IMR-90 (cell line): ENCODE measurements at regions not wholly inside any gene's neighbourhood (a gene's known extent, or its start where the extent isn't known, plus 50 kb on each side); places are given as distances from the start of the nearest gene placed in this dataset.

Source experiments
- ATAC-seq: fragments of 200-7000 bp; cut with Tn5 transposase; 2 replicates; pipeline ENCODE4 v1.9.1; 2020; ENCODE audit warnings: low read depth, mild to moderate bottlenecking, moderate library complexity
- BruUV-seq: library from RNA; stranded (reverse); fragments of 400-500 nt; replicated peaks from 2 replicates; lab custom pipeline; 2021; lab: Mats Ljungman, UMichigan
- CTCF ChIA-PET: fragments of 300-600 bp; formaldehyde crosslinking; extraction: SDS; loops from one replicate; lab custom pipeline; 2021; ENCODE audit warnings: antibody characterized with exemption; lab: Yijun Ruan, JAX
- POLR2A ChIA-PET: fragments of 300-600 bp; sonication (Branson Sonifier 250); formaldehyde crosslinking; loops from one replicate; lab custom pipeline; 2022; ENCODE audit warnings: antibody characterized with exemption; ENCODE audit not compliant: unreplicated experiment; lab: Charles Lee
- DNase-seq: peaks from one replicate; pipeline ENCODE4 v3.0.0; 2013
- H2AFZ ChIP-seq: replicated peaks from 2 replicates; pipeline ENCODE3; 2013; ENCODE audit warnings: low read length, mild to moderate bottlenecking; ENCODE audit not compliant: poor library complexity
- H2AK5ac ChIP-seq: 2 replicates; pipeline ENCODE4 v1.6.1; 2013; ENCODE audit warnings: low read depth, low read length, inconsistent platforms
- H2AK9ac ChIP-seq: replicated peaks from 2 replicates; pipeline ENCODE3; 2013; ENCODE audit warnings: mild to moderate bottlenecking, low read depth, low read length, moderate library complexity; ENCODE audit not compliant: poor library complexity
- H2BK120ac ChIP-seq: 2 replicates; pipeline ENCODE4 v1.6.1; 2013; ENCODE audit warnings: low read depth, low read length, inconsistent platforms
- H2BK15ac ChIP-seq: 3 replicates; pipeline ENCODE4 v1.6.1; 2013; ENCODE audit warnings: low read depth, low read length, inconsistent platforms
- H2BK20ac ChIP-seq: 2 replicates; pipeline ENCODE4 v1.6.1; 2013; ENCODE audit warnings: low read depth, mild to moderate bottlenecking, inconsistent platforms, low read length, moderate library complexity
- H2BK5ac ChIP-seq: 2 replicates; pipeline ENCODE4 v1.6.1; 2013; ENCODE audit warnings: mild to moderate bottlenecking, low read depth, low read length, inconsistent platforms; ENCODE audit not compliant: poor library complexity, severe bottlenecking
- H3K14ac ChIP-seq: replicated peaks from 2 replicates; pipeline ENCODE4 v1.6.1; 2013; ENCODE audit warnings: low read depth, low read length, inconsistent platforms
- H3K18ac ChIP-seq: 2 replicates; pipeline ENCODE4 v1.6.1; 2013; ENCODE audit warnings: low read depth, low read length, control low read depth
- H3K23ac ChIP-seq: 2 replicates; pipeline ENCODE4 v1.6.1; 2013; ENCODE audit warnings: low read depth, low read length, inconsistent platforms
- H3K27ac ChIP-seq: 2 replicates; pipeline ENCODE4 v1.5.1; 2013; ENCODE audit warnings: mild to moderate bottlenecking, control low read depth, low read length; ENCODE audit not compliant: insufficient read depth
- H3K27me3 ChIP-seq: 2 replicates; pipeline ENCODE4 v1.6.1; 2013; ENCODE audit warnings: low read length; ENCODE audit not compliant: control insufficient read depth, insufficient read depth
- H3K36me3 ChIP-seq: 2 replicates; pipeline ENCODE4 v1.6.1; 2013; ENCODE audit warnings: low read length, mixed read lengths; ENCODE audit not compliant: control insufficient read depth, insufficient read depth
- H3K4ac ChIP-seq: 2 replicates; pipeline ENCODE4 v1.6.1; 2013; ENCODE audit warnings: low read depth, low read length, inconsistent platforms
- H3K4me1 ChIP-seq: 2 replicates; pipeline ENCODE4 v1.6.1; 2013; ENCODE audit warnings: low read length, mixed read lengths; ENCODE audit not compliant: control insufficient read depth, insufficient read depth
- H3K4me2 ChIP-seq: 2 replicates; pipeline ENCODE4 v1.6.1; 2013; ENCODE audit warnings: low read depth, mild to moderate bottlenecking, control low read depth, low read length, moderate library complexity
- H3K4me3 ChIP-seq: 2 replicates; pipeline ENCODE4 v1.5.1; 2013; ENCODE audit warnings: low read depth, mild to moderate bottlenecking, control low read depth, low read length, moderate library complexity; ENCODE audit not compliant: insufficient read depth
- H3K56ac ChIP-seq: 2 replicates; pipeline ENCODE4 v1.6.1; 2013; ENCODE audit warnings: low read length, inconsistent platforms; ENCODE audit not compliant: insufficient read depth; ENCODE audit errors: extremely low read depth
- H3K79me1 ChIP-seq, 2 experiments: 2 replicates each; pipeline ENCODE4 v1.6.1; 2013; ENCODE audit warnings: low read length in 2 of 2, inconsistent platforms in 1 of 2, low read depth in 1 of 2
- H3K9ac ChIP-seq: 2 replicates; pipeline ENCODE4 v1.6.1; 2013; ENCODE audit warnings: low read depth, low read length, control low read depth
- H3K9me1 ChIP-seq: 2 replicates; pipeline ENCODE4 v1.6.1; 2013; ENCODE audit warnings: low read length, inconsistent platforms; ENCODE audit not compliant: insufficient read depth
- H3K9me3 ChIP-seq: 2 replicates; pipeline ENCODE4 v1.6.1; 2013; ENCODE audit warnings: low read length; ENCODE audit not compliant: control insufficient read depth, insufficient read depth
- H4K20me1 ChIP-seq: 2 replicates; pipeline ENCODE4 v1.6.1; 2013; ENCODE audit warnings: low read length, inconsistent platforms; ENCODE audit not compliant: insufficient read depth
- H4K5ac ChIP-seq: 2 replicates; pipeline ENCODE4 v1.6.1; 2013; ENCODE audit warnings: mild to moderate bottlenecking, low read depth, low read length, control low read depth
- H4K8ac ChIP-seq, 2 experiments: 2 replicates each; pipeline ENCODE4 v1.6.1; 2013; ENCODE audit warnings: low read depth in 2 of 2, low read length in 2 of 2, control low read depth in 1 of 2, inconsistent platforms in 1 of 2
- H4K91ac ChIP-seq: 2 replicates; pipeline ENCODE4 v1.6.1; 2013; ENCODE audit warnings: low read depth, low read length, inconsistent platforms; ENCODE audit not compliant: insufficient read depth
- BHLHE40 ChIP-seq: fragments of 150-350 bp; IDR thresholded peaks from 2 replicates; pipeline ENCODE4 v1.6.1; 2016; ENCODE audit warnings: mild to moderate bottlenecking, low read depth, low read length
- CEBPB ChIP-seq: IDR thresholded peaks from 2 replicates; pipeline ENCODE4 v1.6.1; 2012; ENCODE audit warnings: low read depth, low read length, improper control_type of control experiment
- CHD1 ChIP-seq: IDR thresholded peaks from 2 replicates; pipeline ENCODE4 v1.6.1; 2012; ENCODE audit warnings: low read depth, low read length, improper control_type of control experiment
- ELK1 ChIP-seq: fragments of 150-350 bp; IDR thresholded peaks from 2 replicates; pipeline ENCODE4 v1.6.1; 2016; ENCODE audit warnings: low read depth, mild to moderate bottlenecking, low read length, moderate library complexity, borderline replicate concordance
- FOS ChIP-seq: fragments of 150-350 bp; IDR thresholded peaks from 2 replicates; pipeline ENCODE4 v1.6.1; 2016; ENCODE audit warnings: low read depth, low read length
- MAFK ChIP-seq: IDR thresholded peaks from 2 replicates; pipeline ENCODE4 v1.6.1; 2012; ENCODE audit warnings: low read depth, low read length, improper control_type of control experiment
- MAZ ChIP-seq: IDR thresholded peaks from 2 replicates; pipeline ENCODE4 v1.6.1; 2012; ENCODE audit warnings: low read depth, mild to moderate bottlenecking, low read length, improper control_type of control experiment, moderate library complexity, borderline replicate concordance
- RCOR1 ChIP-seq: IDR thresholded peaks from 2 replicates; pipeline ENCODE4 v1.6.1; 2012; ENCODE audit warnings: mild to moderate bottlenecking, low read length, improper control_type of control experiment; ENCODE audit not compliant: insufficient replicate concordance
- RFX5 ChIP-seq: IDR thresholded peaks from 2 replicates; pipeline ENCODE4 v1.8.0; 2012; ENCODE audit warnings: low read depth, mild to moderate bottlenecking, low read length, moderate library complexity
- SMC3 ChIP-seq: fragments of 150-350 bp; IDR thresholded peaks from 2 replicates; pipeline ENCODE4 v1.6.1; 2016; ENCODE audit warnings: low read depth, mild to moderate bottlenecking, antibody characterized with exemption, low read length, moderate library complexity
- WGBS, 2 experiments: methylation state at CpG; one replicate each; pipeline versions ENCODE4 v1.1.5 to v1.1.7; 2013; ENCODE audit warnings: missing lambda C conversion rate in 2 of 2; ENCODE audit not compliant: insufficient read length in 1 of 2; ENCODE audit errors: extremely low coverage in 2 of 2; 5-methylcytosine and 5-hydroxymethylcytosine counted together
- dilution Hi-C: fragments of 300-500 bp; cut with HindIII; formaldehyde crosslinking; loops from one replicate; pipeline ENCODE4 v1.14.3; 2018; ENCODE audit warnings: low sequenced_read_pairs; ENCODE audit not compliant: unreplicated experiment
- in situ Hi-C: fragments of 300-500 bp; cut with MboI; formaldehyde crosslinking; loops from 3 replicates; pipeline ENCODE4 v1.14.3; 2019; ENCODE audit warnings: low sequenced_read_pairs, inconsistent platforms, mixed read lengths
- intact Hi-C: fragments of 100-400 bp; cut with micrococcal nuclease; formaldehyde crosslinking; loops from 2 replicates; pipeline ENCODE4 v1.10.0; 2022

- dilution Hi-C loops (no loop called here), intact Hi-C loops (loop anchor here (10.0 kb wide), 1 partner anchor 486 kb away; no protein-coding TSS in a partner anchor), in situ Hi-C loops (no loop called here)
- TF ChIP-seq ELK1, result no peak
- TF ChIP-seq BHLHE40, result no peak
- TF ChIP-seq CHD1, result no peak
- no peak for TF ChIP-seq FOS
- TF ChIP-seq MAZ, result no peak
- no peak for TF ChIP-seq CEBPB
- no peak for TF ChIP-seq RFX5
- no peak for TF ChIP-seq SMC3
- no peak for TF ChIP-seq MAFK
- no peak for TF ChIP-seq RCOR1
- Histone ChIP-seq H3K4me2 (no peak overlapping the region), H3K23ac (no peak overlapping the region), H3K4ac (no peak overlapping the region), H3K9me1 (no peaks in the 10 kb centered on the region), H2BK120ac (no peak overlapping the region), H2BK5ac (no peak overlapping the region), H3K9ac (no peak overlapping the region), H3K27ac (no peak overlapping the region), H4K91ac (no peak overlapping the region), H3K36me3 (no peaks in the 10 kb centered on the region), H3K14ac (no peak overlapping the region), H4K20me1 (no peaks in the 10 kb centered on the region), H3K56ac (no peak overlapping the region), H2AFZ (no peak overlapping the region), H2AK5ac (no peak overlapping the region), H3K4me3 (no peak overlapping the region), H3K79me1 (no peaks in the 10 kb centered on the region), H3K9me3 (no peaks in the 10 kb centered on the region), H2BK15ac (no peak overlapping the region), H3K27me3 (no peaks in the 10 kb centered on the region; the same call in 1 of the 2 replicates), H2BK20ac (no peak overlapping the region), H4K5ac (no peak overlapping the region), H3K18ac (no peak overlapping the region), H4K8ac (no peak overlapping the region), H3K4me1 (no peaks in the 10 kb centered on the region), H2AK9ac (no peak overlapping the region)
- BruUV-seq, result no TSS peak
- ChIA-PET POLR2A (no interaction called here), CTCF (interaction anchor here (1.1 to 1.5 kb wide), 2 partner anchors 354 to 1640 kb away, joined by 4 to 15 read pairs; no protein-coding TSS in a partner anchor)
- DNase-seq (no peak), ATAC-seq (no peak)
- no CpG with 5 or more reads among the region's 4 CpGs for WGBS, 2 experiments
Measured at GRCh38 chr1:103460511-103460910, 65.0 kb upstream of the RNPC3 start.
